GM18867 (cell line): ENCODE measurements at regions not wholly inside any gene's neighbourhood (a gene's known extent, or its start where the extent isn't known, plus 50 kb on each side); places are given as distances from the start of the nearest gene placed in this dataset.

Experiments
- ATAC-seq: cut with Tn5 transposase; IDR thresholded peaks from one replicate; pipeline ENCODE4 v1.9.1; 2021; ENCODE audit warnings: mild to moderate bottlenecking, moderate library complexity; ENCODE audit not compliant: unreplicated experiment

- ATAC-seq, result no peak
Observed at GRCh38 chr12:19010726-19011125, 118.8 kb upstream of the PLEKHA5 start.

GRCh38 chr12:19012965-19013364 is 116.6 kb upstream of the PLEKHA5 start:
- ATAC-seq, result no peak

GRCh38 chr12:19014240-19014639 is 115.3 kb upstream of the PLEKHA5 start:
- no peak for ATAC-seq

GRCh38 chr12:19015285-19015684 is 114.2 kb upstream of the PLEKHA5 start:
- ATAC-seq, result no peak

GRCh38 chr12:19018302-19018970 is 111.1 kb upstream of the PLEKHA5 start:
- no peak for ATAC-seq

GRCh38 chr12:19021240-19021639 is 108.3 kb upstream of the PLEKHA5 start:
- ATAC-seq, result no peak

- no peak for ATAC-seq
Observed at GRCh38 chr12:19021646-19022045, 107.9 kb upstream of the PLEKHA5 start.

- ATAC-seq, result no peak
Observed at GRCh38 chr12:19025582-19025981, 104.0 kb upstream of the PLEKHA5 start.

GRCh38 chr12:19026034-19026433 is 103.5 kb upstream of the PLEKHA5 start:
- ATAC-seq, result no peak

- no peak for ATAC-seq
Observed at GRCh38 chr12:19026614-19027488, 102.7 kb upstream of the PLEKHA5 start.

- ATAC-seq, result no peak
Observed at GRCh38 chr12:19030180-19030579, 99.4 kb upstream of the PLEKHA5 start.

GRCh38 chr12:19030603-19031002 is 98.9 kb upstream of the PLEKHA5 start:
- no peak for ATAC-seq

GRCh38 chr12:19031032-19031431 is 98.5 kb upstream of the PLEKHA5 start:
- ATAC-seq, result no peak

- no peak for ATAC-seq
Observed at GRCh38 chr12:19032826-19033225, 96.7 kb upstream of the PLEKHA5 start.

GRCh38 chr12:19033244-19033643 is 96.3 kb upstream of the PLEKHA5 start:
- ATAC-seq, result no peak

GRCh38 chr12:19034937-19035336 is 94.6 kb upstream of the PLEKHA5 start:
- ATAC-seq, result no peak

- ATAC-seq, result no peak
Observed at GRCh38 chr12:19035536-19035935, 94.0 kb upstream of the PLEKHA5 start.

- no peak for ATAC-seq
Observed at GRCh38 chr12:19036673-19037357, 92.7 kb upstream of the PLEKHA5 start.

- no peak for ATAC-seq
Observed at GRCh38 chr12:19038209-19038608, 91.3 kb upstream of the PLEKHA5 start.

- ATAC-seq, result no peak
Observed at GRCh38 chr12:19039515-19039914, 90.0 kb upstream of the PLEKHA5 start.

- ATAC-seq, result no peak
Observed at GRCh38 chr12:19042221-19042620, 87.3 kb upstream of the PLEKHA5 start.

- ATAC-seq, result no peak
Observed at GRCh38 chr12:19044430-19044829, 85.1 kb upstream of the PLEKHA5 start.
